ENCODE measurements at regions not wholly inside any gene's neighbourhood (a gene's known extent, or its start where the extent isn't known, plus 50 kb on each side); places are given as distances from the start of the nearest gene placed in this dataset.
"Not testable (repeated sequence)": the region's sequence is repeated elsewhere in the genome, so short reads cannot be mapped to it uniquely, and the experiment has no call there.

DNA sequence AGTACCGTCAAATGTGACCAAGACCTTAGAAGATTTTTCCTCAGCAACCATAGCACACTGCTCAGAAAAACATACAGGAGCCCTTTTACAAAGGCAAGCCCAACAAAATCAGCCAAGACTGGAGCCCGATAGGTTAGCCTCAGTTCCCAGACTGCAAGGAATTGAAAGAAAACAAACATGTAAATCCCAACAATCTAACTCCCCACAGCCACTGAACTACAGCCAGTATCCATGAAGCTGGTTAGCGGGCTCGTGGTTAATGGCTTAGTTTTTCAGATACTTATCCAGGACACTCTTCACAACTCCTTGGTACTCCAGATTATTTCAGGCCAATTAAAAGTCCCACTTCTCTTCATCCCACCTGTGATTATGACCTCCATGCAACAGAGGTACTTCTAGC is 201.6 kb downstream of the IPMK start:
- DNase-seq: no peak

DNA sequence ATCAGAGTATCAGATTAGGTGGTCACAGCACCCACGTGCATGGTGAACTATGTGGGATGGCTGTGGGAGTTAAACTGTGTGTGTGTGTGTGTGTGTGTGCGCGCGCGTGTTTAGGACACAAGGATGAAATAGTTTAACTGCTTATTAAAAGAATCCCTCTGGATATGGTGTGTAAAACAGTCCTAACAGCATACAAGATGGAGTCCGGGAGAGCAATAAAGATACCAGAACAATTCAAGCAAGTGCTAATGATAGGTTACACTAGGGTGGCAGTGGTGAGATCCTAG is 202.2 kb downstream of the IPMK start:
- DNase-seq: no peak

- DNase-seq: no peak
Measured at GRCh38 chr10:58064714-58065528, 202.8 kb downstream of the IPMK start.

- no peak for DNase-seq
Measured at GRCh38 chr10:58063861-58064480, 203.7 kb downstream of the IPMK start.

DNA sequence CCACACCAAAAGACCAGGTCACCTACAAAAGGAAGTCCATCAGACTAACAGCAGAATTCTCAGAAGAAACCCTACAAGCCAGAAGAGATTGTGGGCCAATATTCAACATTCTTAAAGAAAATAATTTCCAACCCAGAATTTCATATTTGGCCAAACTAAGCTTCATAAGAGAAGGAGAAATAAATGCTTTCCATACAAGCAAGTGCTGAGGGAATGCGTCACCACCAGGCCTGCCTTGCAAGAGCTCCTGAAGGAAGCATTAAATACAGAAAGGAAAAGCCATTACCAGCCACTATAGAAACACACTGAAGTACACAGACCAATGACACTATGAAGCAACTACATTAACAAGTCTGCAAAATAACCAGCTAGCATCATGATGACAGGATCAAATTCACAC is 209.0 kb downstream of the IPMK start:
- not testable (repeated sequence) for DNase-seq

DNA sequence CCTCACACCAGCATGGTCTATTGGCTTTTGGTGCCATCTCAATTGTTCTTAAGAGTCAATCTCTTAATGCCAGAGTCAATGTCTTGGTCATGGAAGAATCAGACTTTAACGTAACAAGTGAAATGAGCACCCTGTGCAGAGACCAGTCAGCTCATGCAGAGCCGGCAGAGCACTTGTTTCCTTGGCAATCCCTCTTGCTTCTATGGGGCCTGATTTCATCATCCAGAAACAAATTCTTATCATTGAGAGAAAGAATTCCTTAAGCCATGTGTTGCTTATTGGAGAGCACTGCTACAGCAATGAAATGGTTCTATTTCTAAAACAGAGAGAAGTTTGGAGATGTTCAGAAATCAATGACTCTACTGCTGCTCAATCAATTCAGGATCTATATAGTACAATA is 212.8 kb downstream of the IPMK start:
- no peak for DNase-seq

- no peak for DNase-seq
Measured at GRCh38 chr10:58052772-58053171, 214.9 kb downstream of the IPMK start.

- DNase-seq: no peak
Measured at GRCh38 chr10:58050575-58050974, 217.1 kb downstream of the IPMK start.

GRCh38 chr10:58048936-58049335 is 218.8 kb downstream of the IPMK start:
- DNase-seq: no peak

DNA sequence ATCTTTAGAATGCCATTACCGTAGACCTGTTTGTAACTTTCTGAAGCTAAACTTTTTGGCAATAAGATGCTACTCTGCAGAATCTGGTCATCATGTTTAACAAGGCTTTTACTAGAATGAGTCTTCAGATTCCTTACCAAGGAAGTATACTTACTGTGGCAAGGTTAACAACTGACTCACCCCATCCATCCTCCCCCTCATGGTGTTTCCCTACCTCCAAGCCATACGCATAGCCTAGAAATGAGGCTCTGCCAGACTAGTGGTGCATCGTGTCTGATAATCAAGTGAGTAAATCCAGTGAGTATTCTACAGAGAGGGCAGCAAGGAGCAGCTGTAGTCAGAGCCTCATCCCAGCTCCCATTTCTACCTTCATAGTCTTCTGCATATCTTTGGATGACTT is 223.6 kb downstream of the IPMK start:
- no peak for DNase-seq

GRCh38 chr10:58041901-58042300 is 225.8 kb downstream of the IPMK start:
- DNase-seq: no peak

DNA sequence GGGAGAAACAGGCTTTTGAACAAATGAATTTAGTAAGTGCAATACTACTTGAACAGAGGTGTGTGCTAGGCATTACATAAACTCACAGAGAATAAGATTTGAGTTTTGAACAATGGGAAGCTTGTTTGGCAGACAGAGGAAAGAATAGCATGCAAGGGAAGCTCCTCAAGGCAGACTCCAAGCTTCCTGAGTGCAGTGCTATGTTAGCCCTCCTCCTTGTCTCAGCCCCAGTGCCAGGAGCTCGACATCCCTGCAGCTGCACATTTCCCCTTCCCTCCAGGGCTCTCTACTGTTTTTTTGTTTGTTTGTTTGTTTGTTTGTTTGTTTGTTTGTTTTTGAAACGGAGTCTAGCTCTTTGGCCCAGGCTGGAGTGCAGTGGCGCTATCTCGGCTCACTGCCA is 237.5 kb downstream of the IPMK start:
- DNase-seq: no peak

- no peak for DNase-seq
Measured at GRCh38 chr10:58028597-58029366, 238.9 kb downstream of the IPMK start.

GRCh38 chr10:58027426-58027825 is 240.3 kb downstream of the IPMK start:
- DNase-seq: no peak

- DNase-seq: no peak
Measured at GRCh38 chr10:58026036-58026435, 241.7 kb downstream of the IPMK start.

GRCh38 chr10:58023341-58024073 is 244.2 kb downstream of the IPMK start:
- DNase-seq: no peak

DNA sequence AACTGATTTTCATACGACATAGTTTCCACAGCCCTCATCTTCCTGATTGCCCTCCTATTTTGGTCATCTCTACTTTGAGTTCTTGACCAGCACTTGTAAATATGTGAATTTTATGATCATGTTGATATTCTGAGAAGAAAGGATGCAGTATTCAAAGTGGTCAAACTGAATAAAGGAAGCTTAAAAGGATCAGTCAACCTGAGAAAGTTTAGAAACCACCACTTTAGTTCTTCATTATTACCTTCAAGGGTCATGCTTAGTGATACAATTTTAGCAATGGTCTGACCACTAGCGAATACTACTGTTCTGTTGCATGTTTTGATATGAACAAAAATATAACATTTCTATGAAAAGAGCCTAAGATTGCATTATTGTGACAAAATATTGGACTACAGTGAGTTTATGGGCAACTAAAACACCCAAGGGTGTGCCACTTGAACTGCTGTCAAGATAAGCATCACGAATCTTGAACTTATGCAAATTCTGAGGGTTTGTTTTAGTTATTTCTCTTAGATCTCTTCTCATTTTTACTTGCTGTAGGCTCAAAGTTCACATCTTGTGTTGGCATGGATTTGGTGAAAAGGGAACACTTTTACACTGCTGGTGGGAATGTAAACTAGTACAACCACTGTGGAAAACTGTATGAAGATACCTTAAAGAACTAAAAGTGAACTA is 247.7 kb downstream of the IPMK start:
- DNase-seq: no peak

DNA sequence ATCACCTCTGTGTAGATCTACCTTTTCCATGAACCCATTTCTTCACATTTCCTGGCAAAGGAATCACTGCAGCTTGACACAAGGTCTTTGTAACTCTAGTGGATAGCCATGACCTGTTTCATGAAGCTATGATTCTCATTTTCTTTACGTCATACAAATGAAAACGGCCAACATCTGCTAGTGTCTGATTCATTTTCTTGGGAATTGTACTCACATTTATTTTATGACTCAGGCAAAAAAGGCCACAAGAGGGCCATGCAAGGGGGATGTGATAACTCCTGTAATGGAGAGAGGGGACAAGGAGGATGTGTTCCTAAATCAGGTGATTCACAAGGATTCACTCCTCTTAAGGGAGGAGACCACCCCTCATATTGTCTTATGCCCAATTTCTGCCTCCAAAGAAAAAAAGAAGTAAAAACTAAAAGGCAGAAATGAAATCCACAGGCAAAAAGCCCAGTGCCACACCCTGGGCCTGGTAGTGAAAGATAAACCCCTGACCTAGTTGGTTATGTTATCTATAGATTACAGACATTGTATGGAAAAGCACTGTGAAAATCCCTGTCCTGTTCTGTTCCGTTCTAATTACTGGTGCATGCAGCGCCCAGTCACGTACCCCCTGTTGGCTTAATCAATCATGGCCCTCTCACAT is 249.9 kb downstream of the IPMK start:
- DNase-seq: no peak

DNA sequence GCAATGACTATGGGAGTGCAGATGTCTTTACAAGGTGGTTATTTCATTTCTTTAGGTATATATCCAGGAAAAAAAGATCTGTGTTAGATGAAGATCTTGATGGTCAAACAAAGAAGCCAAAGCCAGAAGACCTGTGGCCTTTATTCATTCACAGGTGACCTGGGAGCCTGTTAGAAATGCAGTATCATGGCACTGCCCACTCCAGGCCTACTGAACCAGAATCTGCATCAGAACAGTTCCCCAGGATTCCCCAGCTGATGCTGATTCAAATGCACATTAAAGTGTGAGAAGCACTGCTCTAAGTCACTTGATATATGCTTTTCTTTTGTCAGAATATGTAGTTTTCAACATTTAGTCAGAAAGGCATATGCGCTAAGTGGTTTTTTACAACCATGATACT is 251.1 kb downstream of the IPMK start:
- DNase-seq: no peak

- DNase-seq: no peak
Measured at GRCh38 chr10:58014436-58014835, 253.3 kb downstream of the IPMK start.

GRCh38 chr10:58013406-58013805 is 254.3 kb downstream of the IPMK start:
- DNase-seq: no peak

DNA sequence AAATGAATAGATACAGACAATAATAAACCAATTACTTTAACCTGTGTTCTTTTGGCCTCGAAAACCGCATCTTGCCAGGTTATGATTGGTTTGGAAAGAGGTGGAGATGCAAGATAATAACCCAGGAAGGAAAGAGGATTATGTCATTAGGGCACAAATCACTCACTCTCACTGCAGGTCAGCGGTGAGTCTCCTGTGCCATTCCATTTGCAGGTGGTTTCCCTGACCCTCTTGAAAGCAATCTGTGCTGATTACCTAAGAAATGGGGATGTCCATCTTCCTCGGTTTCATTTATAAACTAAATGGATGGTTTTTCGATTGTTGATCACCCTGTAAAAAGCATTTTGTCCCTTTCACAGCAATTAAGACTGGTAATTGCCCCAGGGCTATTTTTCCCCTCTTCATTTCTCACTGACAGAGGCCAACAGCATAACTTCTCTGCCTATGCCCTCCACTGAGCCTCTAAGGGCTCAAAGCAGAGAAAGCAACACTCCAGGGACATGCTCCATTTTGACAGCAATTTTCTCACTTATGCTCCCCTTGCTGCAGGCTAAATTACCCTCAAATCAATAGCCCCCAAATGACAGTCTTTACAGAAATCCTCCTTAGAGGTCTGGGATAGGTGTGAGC is 257.5 kb downstream of the IPMK start:
- DNase-seq: no peak
